Loucy (cell line): ENCODE measurements at regions not wholly inside any gene's neighbourhood (a gene's known extent, or its start where the extent isn't known, plus 50 kb on each side); places are given as distances from the start of the nearest gene placed in this dataset.

Source experiments
- EZH2phosphoT487 ChIP-seq: fragments of 200-600 bp; IDR thresholded peaks from 2 replicates; pipeline ENCODE4 v1.6.1; 2018; ENCODE audit warnings: antibody characterized with exemption, mild to moderate bottlenecking, moderate library complexity, borderline replicate concordance
- TF ChIP-seq, protein P1 (sequence below): fragments of 200-600 bp; sonication (generic); conservative IDR thresholded peaks from 2 replicates; pipeline ENCODE4 v1.5.1; 2014; ENCODE audit warnings: mild to moderate bottlenecking, antibody characterized with exemption, low read length

DNA sequence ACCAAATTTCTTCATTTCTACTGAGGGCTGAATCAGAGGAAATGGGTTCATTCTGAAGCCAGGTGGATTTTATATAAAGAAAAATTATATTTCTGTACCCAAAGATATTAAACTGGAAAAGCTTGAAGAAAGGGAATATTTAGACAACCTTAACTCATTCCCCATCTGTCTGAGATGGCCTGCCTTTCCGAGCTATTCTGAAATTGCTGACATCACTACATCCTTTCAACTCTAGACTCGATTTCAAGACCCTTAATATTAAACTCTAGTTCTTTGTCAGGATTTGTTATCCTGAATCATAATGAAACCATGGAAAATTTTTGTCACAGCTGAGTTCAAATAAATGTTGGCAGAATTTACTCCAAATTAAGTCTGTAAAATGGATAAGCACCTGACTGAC, 818.5 kb upstream of the SEMA6A start:
- TF ChIP-seq, protein P1, sequence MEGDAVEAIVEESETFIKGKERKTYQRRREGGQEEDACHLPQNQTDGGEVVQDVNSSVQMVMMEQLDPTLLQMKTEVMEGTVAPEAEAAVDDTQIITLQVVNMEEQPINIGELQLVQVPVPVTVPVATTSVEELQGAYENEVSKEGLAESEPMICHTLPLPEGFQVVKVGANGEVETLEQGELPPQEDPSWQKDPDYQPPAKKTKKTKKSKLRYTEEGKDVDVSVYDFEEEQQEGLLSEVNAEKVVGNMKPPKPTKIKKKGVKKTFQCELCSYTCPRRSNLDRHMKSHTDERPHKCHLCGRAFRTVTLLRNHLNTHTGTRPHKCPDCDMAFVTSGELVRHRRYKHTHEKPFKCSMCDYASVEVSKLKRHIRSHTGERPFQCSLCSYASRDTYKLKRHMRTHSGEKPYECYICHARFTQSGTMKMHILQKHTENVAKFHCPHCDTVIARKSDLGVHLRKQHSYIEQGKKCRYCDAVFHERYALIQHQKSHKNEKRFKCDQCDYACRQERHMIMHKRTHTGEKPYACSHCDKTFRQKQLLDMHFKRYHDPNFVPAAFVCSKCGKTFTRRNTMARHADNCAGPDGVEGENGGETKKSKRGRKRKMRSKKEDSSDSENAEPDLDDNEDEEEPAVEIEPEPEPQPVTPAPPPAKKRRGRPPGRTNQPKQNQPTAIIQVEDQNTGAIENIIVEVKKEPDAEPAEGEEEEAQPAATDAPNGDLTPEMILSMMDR: no peak
- TF ChIP-seq EZH2phosphoT487: no peak
